NCI-H1694 treated with DMSO at 0.1 percent for 48 hours (cell line): ENCODE measurements at regions not wholly inside any gene's neighbourhood (a gene's known extent, or its start where the extent isn't known, plus 50 kb on each side); places are given as distances from the start of the nearest gene placed in this dataset.

Experiments used
- DNase-seq: peaks from one replicate; lab custom pipeline; 2025; lab: John Stamatoyannopoulos, UW

- DNase-seq: no peak
Observed at GRCh38 chr7:440059-440749, 79.4 kb downstream of the PDGFA start.

- no peak for DNase-seq
Observed at GRCh38 chr7:441684-442421, 77.8 kb downstream of the PDGFA start.

- no peak for DNase-seq
Observed at GRCh38 chr7:442457-442856, 77.2 kb downstream of the PDGFA start.

- no peak for DNase-seq
Observed at GRCh38 chr7:443279-443833, 76.3 kb downstream of the PDGFA start.

- DNase-seq: no peak
Observed at GRCh38 chr7:444606-445005, 75.0 kb downstream of the PDGFA start.

GRCh38 chr7:445020-445419 is 74.6 kb downstream of the PDGFA start:
- DNase-seq: no peak

GRCh38 chr7:445563-446288 is 73.9 kb downstream of the PDGFA start:
- no peak for DNase-seq

- DNase-seq: no peak
Observed at GRCh38 chr7:446289-446935, 73.2 kb downstream of the PDGFA start.
